Erythroblast (primary cell): ENCODE measurements at regions not wholly inside any gene's neighbourhood (a gene's known extent, or its start where the extent isn't known, plus 50 kb on each side); places are given as distances from the start of the nearest gene placed in this dataset.

Experiments used
- GATA1 ChIP-seq: IDR thresholded peaks from 2 replicates; pipeline ENCODE4 v1.6.1; 2011; ENCODE audit warnings: low read depth, mild to moderate bottlenecking, control low read depth, low read length, moderate library complexity
- POLR2A ChIP-seq: IDR thresholded peaks from 2 replicates; pipeline ENCODE4 v1.6.1; 2011; ENCODE audit warnings: mild to moderate bottlenecking, low read length

- TF ChIP-seq POLR2A (no peak), GATA1 (no peak)
Measured at GRCh38 chr3:41104147-41104546, 95.2 kb upstream of the CTNNB1 start.
